ENCODE measurements at regions not wholly inside any gene's neighbourhood (a gene's known extent, or its start where the extent isn't known, plus 50 kb on each side); places are given as distances from the start of the nearest gene placed in this dataset.

DNA sequence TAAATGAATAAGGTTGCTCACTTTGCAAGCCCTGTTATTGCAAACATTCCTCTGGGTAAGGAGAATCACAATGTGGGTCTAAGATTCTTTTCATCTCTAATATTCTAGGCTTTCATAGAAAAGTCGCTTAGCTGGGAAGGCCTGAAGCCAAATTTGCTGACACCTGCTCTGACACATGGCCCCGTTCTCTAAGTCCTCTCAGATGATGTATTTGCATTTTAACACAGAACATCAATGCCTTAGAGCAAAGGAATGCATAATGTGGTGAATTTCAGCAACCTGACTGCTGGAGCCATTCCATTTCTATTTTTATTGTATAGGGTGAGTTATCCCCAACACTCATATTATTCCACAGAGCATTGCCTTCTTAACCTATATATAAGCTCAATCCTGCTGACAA is 682.1 kb upstream of the NRP1 start:
- no peak for TF ChIP-seq EZH2 (IDR thresholded peaks at IDR 0.05; ENCODE audit: borderline replicate concordance, low read length)
- TF ChIP-seq, protein P1, sequence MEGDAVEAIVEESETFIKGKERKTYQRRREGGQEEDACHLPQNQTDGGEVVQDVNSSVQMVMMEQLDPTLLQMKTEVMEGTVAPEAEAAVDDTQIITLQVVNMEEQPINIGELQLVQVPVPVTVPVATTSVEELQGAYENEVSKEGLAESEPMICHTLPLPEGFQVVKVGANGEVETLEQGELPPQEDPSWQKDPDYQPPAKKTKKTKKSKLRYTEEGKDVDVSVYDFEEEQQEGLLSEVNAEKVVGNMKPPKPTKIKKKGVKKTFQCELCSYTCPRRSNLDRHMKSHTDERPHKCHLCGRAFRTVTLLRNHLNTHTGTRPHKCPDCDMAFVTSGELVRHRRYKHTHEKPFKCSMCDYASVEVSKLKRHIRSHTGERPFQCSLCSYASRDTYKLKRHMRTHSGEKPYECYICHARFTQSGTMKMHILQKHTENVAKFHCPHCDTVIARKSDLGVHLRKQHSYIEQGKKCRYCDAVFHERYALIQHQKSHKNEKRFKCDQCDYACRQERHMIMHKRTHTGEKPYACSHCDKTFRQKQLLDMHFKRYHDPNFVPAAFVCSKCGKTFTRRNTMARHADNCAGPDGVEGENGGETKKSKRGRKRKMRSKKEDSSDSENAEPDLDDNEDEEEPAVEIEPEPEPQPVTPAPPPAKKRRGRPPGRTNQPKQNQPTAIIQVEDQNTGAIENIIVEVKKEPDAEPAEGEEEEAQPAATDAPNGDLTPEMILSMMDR (IDR thresholded peaks at IDR 0.05; ENCODE audit: low read length), result no peak

Data from OCI-LY1 (cell line).